ENCODE measurements at regions not wholly inside any gene's neighbourhood (a gene's known extent, or its start where the extent isn't known, plus 50 kb on each side); places are given as distances from the start of the nearest gene placed in this dataset.

GRCh38 chr3:159897331-159898075 is 91.1 kb upstream of the IL12A start:
- TF ChIP-seq CTCF (IDR thresholded peaks at IDR 0.05; ENCODE audit: low read depth, low read length) (no peak), MYC (IDR thresholded peaks at IDR 0.05; ENCODE audit: low read depth, low read length) (no peak), MAX (IDR thresholded peaks at IDR 0.05; ENCODE audit: low read depth, low read length) (no peak), POLR2A (IDR thresholded peaks at IDR 0.05; ENCODE audit: extremely low read depth, insufficient read length) (no peak)

Data from NB4 (cell line).